Smooth muscle cell (in vitro differentiated cells): ENCODE measurements at regions not wholly inside any gene's neighbourhood (a gene's known extent, or its start where the extent isn't known, plus 50 kb on each side); places are given as distances from the start of the nearest gene placed in this dataset.

Experiments
- DNase-seq: peaks from one replicate; lab custom pipeline; 2025; ENCODE audit not compliant: unreplicated experiment; lab: John Stamatoyannopoulos, UW
- H2AFZ ChIP-seq: fragments of 200-600 bp; sonication (generic); 2 replicates; pipeline ENCODE4 v1.6.0; 2016; ENCODE audit warnings: antibody characterized with exemption, low read depth, mild to moderate bottlenecking
- H3F3A ChIP-seq: fragments of 200-600 bp; sonication (generic); 2 replicates; pipeline ENCODE4 v1.6.0; 2017; ENCODE audit warnings: antibody characterized with exemption, low read depth
- H3K27ac ChIP-seq: fragments of 200-600 bp; sonication (generic); 2 replicates; pipeline ENCODE4 v1.5.1; 2016; ENCODE audit warnings: low read depth, mild to moderate bottlenecking
- H3K27me3 ChIP-seq: fragments of 200-600 bp; sonication (generic); 2 replicates; pipeline ENCODE4 v1.6.1; 2016; ENCODE audit warnings: low read depth, mild to moderate bottlenecking
- H3K36me3 ChIP-seq: fragments of 200-600 bp; sonication (generic); 2 replicates; pipeline ENCODE4 v1.5.1; 2016; ENCODE audit warnings: low read depth
- H3K4me1 ChIP-seq: fragments of 200-600 bp; sonication (generic); 2 replicates; pipeline ENCODE4 v1.5.1; 2016; ENCODE audit warnings: low read depth
- H3K4me2 ChIP-seq: fragments of 200-600 bp; sonication (generic); 2 replicates; pipeline ENCODE4 v1.6.0; 2016; ENCODE audit warnings: mild to moderate bottlenecking
- H3K4me3 ChIP-seq: fragments of 200-600 bp; sonication (generic); 2 replicates; pipeline ENCODE4 v1.5.1; 2016; ENCODE audit warnings: mild to moderate bottlenecking
- H3K79me2 ChIP-seq: fragments of 200-600 bp; sonication (generic); 2 replicates; pipeline ENCODE4 v1.6.0; 2016; ENCODE audit warnings: low read depth, mild to moderate bottlenecking
- H3K9ac ChIP-seq: fragments of 200-600 bp; sonication (generic); 2 replicates; pipeline ENCODE4 v1.6.0; 2016; ENCODE audit warnings: low read depth
- H3K9me3 ChIP-seq: fragments of 200-600 bp; sonication (generic); replicated peaks from 2 replicates; pipeline ENCODE4 v1.5.1; 2016; ENCODE audit warnings: low read depth
- H4K20me1 ChIP-seq: fragments of 200-600 bp; sonication (generic); 2 replicates; pipeline ENCODE4 v1.6.0; 2016; ENCODE audit warnings: low read depth
- CTCF ChIP-seq: fragments of 200-600 bp; sonication (generic); IDR thresholded peaks from 2 replicates; pipeline ENCODE4 v1.5.1; 2017; ENCODE audit warnings: borderline replicate concordance, mild to moderate bottlenecking, antibody characterized with exemption; ENCODE audit not compliant: insufficient read depth, poor library complexity, severe bottlenecking
- WGBS: methylation state at CpG from one replicate; pipeline ENCODE4 v1.1.7; 2016; ENCODE audit warnings: low lambda C conversion rate; 5-methylcytosine and 5-hydroxymethylcytosine counted together

GRCh38 chr11:56799691-56800210, 51.3 kb upstream of the OR9G4 start:
- Histone ChIP-seq H3K4me2 (no peak overlapping the region), H3K79me2 (no peaks in the 10 kb centered on the region), H3K27ac (no peak overlapping the region), H3F3A (no peaks in the 10 kb centered on the region), H2AFZ (no peak overlapping the region), H3K36me3 (no peaks in the 10 kb centered on the region), H3K27me3 (no peaks in the 10 kb centered on the region), H3K4me1 (no peaks in the 10 kb centered on the region), H3K9me3 (no peaks in the 10 kb centered on the region), H4K20me1 (no peaks in the 10 kb centered on the region), H3K4me3 (no peak overlapping the region), H3K9ac (no peak overlapping the region)
- 76% methylated on average over 4 of the region's 4 CpGs for WGBS
- no peak for TF ChIP-seq CTCF
- DNase-seq: no peak
